ENCODE measurements at regions not wholly inside any gene's neighbourhood (a gene's known extent, or its start where the extent isn't known, plus 50 kb on each side); places are given as distances from the start of the nearest gene placed in this dataset.

DNA sequence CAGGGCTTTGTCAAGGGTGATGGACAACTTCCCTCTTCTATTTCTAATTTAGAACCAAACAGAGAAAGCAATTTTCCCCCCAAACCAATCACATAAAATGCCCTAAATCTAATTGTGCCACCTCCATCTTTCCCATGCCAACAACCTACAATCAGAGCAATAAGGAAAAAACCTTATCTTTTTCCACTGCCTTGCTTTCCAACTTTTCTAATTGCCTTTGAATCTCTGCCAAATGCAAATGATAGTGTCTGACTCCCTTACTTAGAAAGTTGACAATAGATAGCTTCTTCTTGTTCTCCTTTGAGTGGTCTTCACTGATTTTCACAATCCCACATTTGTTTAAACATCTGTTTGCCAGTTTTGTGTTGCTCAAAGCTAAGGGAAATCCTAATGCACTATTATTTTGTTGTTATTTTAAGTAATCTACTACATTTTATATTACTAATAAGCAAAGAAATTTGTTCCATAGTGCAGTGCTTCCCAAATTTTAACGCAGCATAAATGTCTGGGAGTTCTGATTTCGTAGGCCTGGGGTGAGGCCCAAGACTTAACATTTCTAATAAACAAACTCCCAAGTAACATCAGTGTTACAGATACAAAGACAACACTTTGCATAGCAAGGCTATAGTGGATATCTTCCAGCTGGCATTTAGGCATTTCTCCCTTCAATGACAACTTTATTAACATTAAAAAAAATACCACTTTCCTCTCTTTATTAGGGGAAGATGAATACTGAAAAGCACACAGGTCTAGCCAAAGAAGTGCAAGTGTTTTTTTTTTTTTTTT is 696.3 kb upstream of the USP15 start (continued):
- TF ChIP-seq, protein P1, sequence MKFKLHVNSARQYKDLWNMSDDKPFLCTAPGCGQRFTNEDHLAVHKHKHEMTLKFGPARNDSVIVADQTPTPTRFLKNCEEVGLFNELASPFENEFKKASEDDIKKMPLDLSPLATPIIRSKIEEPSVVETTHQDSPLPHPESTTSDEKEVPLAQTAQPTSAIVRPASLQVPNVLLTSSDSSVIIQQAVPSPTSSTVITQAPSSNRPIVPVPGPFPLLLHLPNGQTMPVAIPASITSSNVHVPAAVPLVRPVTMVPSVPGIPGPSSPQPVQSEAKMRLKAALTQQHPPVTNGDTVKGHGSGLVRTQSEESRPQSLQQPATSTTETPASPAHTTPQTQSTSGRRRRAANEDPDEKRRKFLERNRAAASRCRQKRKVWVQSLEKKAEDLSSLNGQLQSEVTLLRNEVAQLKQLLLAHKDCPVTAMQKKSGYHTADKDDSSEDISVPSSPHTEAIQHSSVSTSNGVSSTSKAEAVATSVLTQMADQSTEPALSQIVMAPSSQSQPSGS (IDR thresholded peaks at IDR 0.05; ENCODE audit: low read length): no peak
- TF ChIP-seq RFX5 (IDR thresholded peaks at IDR 0.05; ENCODE audit: borderline replicate concordance, low read depth, low read length): no peak
